Central memory CD8-positive, alpha-beta T cell (primary cell): ENCODE measurements at regions not wholly inside any gene's neighbourhood (a gene's known extent, or its start where the extent isn't known, plus 50 kb on each side); places are given as distances from the start of the nearest gene placed in this dataset.

Experiments
- ATAC-seq: fragments of 150-1000 bp; cut with Tn5 transposase; replicated peaks from 2 replicates; pipeline ENCODE4 v1.10.0; 2022; ENCODE audit warnings: mild to moderate bottlenecking, moderate FRiP score, moderate number of reproducible peaks; ENCODE audit not compliant: poor library complexity, severe bottlenecking; ENCODE audit errors: extremely low read depth
- DNase-seq, 2 donors: peaks; one replicate each; pipeline ENCODE4 v3.0.0; 2021; ENCODE audit warnings: low spot score in 2 of 2
- H3K27ac Mint-ChIP-seq: one replicate; pipeline ENCODE4 v1.8.0; 2022; ENCODE audit warnings: low read depth, mild to moderate bottlenecking, moderate library complexity, mixed read lengths
- H3K27me3 Mint-ChIP-seq: one replicate; pipeline ENCODE4 v1.8.0; 2022; ENCODE audit warnings: mixed read lengths
- H3K36me3 Mint-ChIP-seq: one replicate; pipeline ENCODE4 v1.8.0; 2022; ENCODE audit warnings: mild to moderate bottlenecking, moderate library complexity, mixed read lengths; ENCODE audit not compliant: insufficient read depth
- H3K4me1 Mint-ChIP-seq: one replicate; pipeline ENCODE4 v1.8.0; 2022; ENCODE audit warnings: mixed read lengths
- H3K4me3 Mint-ChIP-seq: one replicate; pipeline ENCODE4 v1.8.0; 2022; ENCODE audit warnings: mild to moderate bottlenecking, moderate library complexity, mixed read lengths
- H3K9me3 Mint-ChIP-seq: one replicate; pipeline ENCODE4 v1.8.0; 2022; ENCODE audit warnings: mixed read lengths

- no peak for DNase-seq
- no peak for ATAC-seq
- no peaks in the 10 kb centered on the region for H3K9me3 Mint-ChIP-seq
Measured at GRCh38 chr3:150254309-150254708, 153.8 kb upstream of the TSC22D2 start.

DNA sequence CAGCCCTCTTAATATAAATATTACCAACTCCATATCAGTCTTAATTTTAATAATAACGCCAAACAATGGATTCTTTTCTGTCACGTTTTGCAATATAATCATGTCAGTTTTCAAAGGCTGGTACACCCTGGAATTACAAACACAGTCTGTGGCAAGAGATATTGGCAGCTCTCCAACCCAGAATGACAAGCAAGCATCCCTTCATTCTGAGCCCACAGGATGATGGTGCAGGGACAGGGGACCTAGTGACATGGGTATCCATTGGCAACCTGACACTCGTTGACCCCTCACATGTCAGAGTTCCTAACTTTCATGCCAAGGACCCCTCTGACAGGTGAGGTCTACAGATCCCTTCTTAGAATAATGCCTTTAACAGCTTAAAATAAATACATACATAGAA lies 154.5 kb upstream of the TSC22D2 start:
- no peak overlapping the region for H3K4me3 Mint-ChIP-seq
- no peaks in the 10 kb centered on the region for H3K9me3 Mint-ChIP-seq

More at GRCh38 chr3:150254309-150254708, 153.8 kb upstream of the TSC22D2 start:
- Mint-ChIP-seq H3K27ac (no peak overlapping the region), H3K36me3 (no peaks in the 10 kb centered on the region), H3K27me3 (peaks cover 38% of the 10 kb centered on the region), H3K4me1 (no peaks in the 10 kb centered on the region), H3K4me3 (no peak overlapping the region)

DNA sequence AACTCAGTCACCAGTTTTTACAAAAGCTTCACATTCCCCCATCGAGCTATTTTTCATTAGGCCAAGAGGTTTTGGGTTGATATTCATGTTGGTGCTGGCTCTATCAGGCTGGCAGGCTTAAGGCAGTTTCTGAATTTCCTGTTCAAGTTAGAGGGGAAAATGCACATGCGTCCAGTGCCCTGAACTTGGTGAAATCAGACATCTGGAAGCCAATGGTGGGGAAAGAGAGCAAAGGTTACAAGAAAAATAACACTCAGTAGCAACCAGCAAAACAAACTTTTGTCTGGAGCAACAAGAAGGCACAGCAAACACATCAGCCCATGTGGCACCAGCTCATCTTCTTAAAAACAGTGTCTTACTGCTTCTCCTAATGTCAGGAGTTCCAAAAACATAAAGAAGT lies 155.6 kb upstream of the TSC22D2 start:
- H3K27me3 Mint-ChIP-seq: peaks cover 52% of the 10 kb centered on the region
- no peaks in the 10 kb centered on the region for H3K4me1 Mint-ChIP-seq
- H3K4me3 Mint-ChIP-seq: no peak overlapping the region
- ATAC-seq (no peak), DNase-seq (no peak)
- H3K36me3 Mint-ChIP-seq: no peaks in the 10 kb centered on the region
- no peaks in the 10 kb centered on the region for H3K9me3 Mint-ChIP-seq
- H3K27ac Mint-ChIP-seq: no peak overlapping the region

More for the DNA sequence above, 154.5 kb upstream of the TSC22D2 start:
- ATAC-seq (no peak), DNase-seq (no peak)
- H3K27me3 Mint-ChIP-seq: peaks cover 40% of the 10 kb centered on the region
- H3K27ac Mint-ChIP-seq: no peak overlapping the region
- no peaks in the 10 kb centered on the region for H3K36me3 Mint-ChIP-seq
- no peaks in the 10 kb centered on the region for H3K4me1 Mint-ChIP-seq

- Mint-ChIP-seq H3K36me3 (no peaks in the 10 kb centered on the region), H3K9me3 (no peaks in the 10 kb centered on the region), H3K4me1 (no peaks in the 10 kb centered on the region), H3K27me3 (peaks cover 62% of the 10 kb centered on the region), H3K4me3 (no peak overlapping the region), H3K27ac (no peak overlapping the region)
- DNase-seq (no peak), ATAC-seq (no peak)
Measured at GRCh38 chr3:150251187-150252062, 156.7 kb upstream of the TSC22D2 start.

DNA sequence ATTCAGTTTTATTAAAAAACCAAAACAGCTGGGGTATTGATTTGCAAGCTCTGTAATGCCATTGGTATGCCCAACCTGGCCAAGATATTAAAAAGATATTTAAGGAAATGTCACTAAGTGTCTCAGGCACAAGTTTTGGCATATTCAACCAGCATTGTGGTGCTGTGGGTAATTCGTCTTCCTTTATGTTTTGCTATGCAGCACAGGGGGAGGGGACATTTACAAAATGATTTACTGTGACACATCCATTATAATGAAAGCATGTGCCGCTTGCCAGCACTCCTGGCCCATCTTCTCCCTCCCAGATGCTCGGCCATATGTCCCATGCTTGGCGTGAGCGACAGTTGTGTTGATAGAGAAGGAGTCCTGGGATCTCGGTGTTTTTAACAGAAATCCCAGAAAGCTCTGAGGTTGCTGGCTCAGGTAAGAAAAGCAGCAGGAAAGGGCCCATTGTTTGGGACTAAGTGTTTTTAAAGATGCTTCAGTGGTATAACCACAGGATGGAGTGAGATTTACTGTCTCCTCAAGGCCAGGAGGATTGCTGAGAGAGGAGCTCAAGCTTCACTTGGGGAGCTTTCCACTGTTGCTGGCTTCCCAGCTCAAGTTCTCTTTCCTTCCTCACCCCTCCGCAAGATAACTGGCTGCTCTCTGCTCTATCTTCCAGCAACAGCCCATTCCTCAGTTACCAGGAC lies 158.2 kb upstream of the TSC22D2 start:
- no peaks in the 10 kb centered on the region for H3K36me3 Mint-ChIP-seq
- DNase-seq (no peak), ATAC-seq (no peak)
- no peak overlapping the region for H3K4me3 Mint-ChIP-seq
- no peaks in the 10 kb centered on the region for H3K9me3 Mint-ChIP-seq
- no peak overlapping the region for H3K27ac Mint-ChIP-seq
- no peaks in the 10 kb centered on the region for H3K4me1 Mint-ChIP-seq
- H3K27me3 Mint-ChIP-seq: peaks cover 73% of the 10 kb centered on the region

DNA sequence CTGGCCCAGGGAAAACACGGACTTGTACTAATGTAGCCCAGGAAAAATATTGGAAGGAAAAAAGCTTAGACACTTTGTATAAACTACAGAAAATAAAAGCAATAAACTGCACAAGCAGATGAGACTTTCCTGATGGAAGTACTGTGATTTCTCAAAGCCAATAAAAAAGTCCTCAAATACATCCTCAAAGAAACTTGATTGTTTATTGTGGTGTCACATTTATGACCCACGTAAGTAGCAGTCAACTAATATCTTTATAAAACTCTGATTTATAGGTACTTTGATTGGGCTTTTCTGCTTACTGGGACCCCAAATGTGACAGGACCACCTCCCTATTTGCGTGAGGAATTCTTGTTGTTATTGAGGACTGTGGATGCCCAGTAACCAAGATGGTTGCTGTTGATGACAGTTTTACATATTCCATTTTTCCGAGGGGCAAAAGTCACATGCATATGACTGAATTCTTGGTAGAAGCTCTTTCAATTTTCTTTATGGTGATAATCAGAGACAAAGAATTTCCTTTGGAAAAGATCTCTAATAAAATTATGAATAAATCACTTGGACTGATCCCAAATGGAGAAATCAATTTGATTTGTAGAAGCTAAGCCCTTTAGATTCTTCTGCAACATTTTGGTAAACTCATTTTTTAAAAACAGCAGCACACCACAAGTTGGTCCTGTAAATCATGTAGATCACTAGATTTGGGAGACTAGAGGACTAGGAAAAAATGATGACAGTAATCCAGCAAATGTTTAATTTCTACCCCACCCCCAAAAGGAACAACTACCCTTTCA lies 159.0 kb upstream of the TSC22D2 start:
- no peaks in the 10 kb centered on the region for H3K36me3 Mint-ChIP-seq
- no peak overlapping the region for H3K4me3 Mint-ChIP-seq
- no peaks in the 10 kb centered on the region for H3K9me3 Mint-ChIP-seq
- H3K4me1 Mint-ChIP-seq: no peaks in the 10 kb centered on the region
- H3K27ac Mint-ChIP-seq: no peak overlapping the region
- DNase-seq: no peak
- H3K27me3 Mint-ChIP-seq: peaks cover 75% of the 10 kb centered on the region
- no peak for ATAC-seq

- DNase-seq: no peak
- Mint-ChIP-seq H3K9me3 (no peaks in the 10 kb centered on the region), H3K27ac (no peak overlapping the region), H3K27me3 (peaks cover 82% of the 10 kb centered on the region), H3K36me3 (no peaks in the 10 kb centered on the region), H3K4me1 (no peaks in the 10 kb centered on the region), H3K4me3 (no peak overlapping the region)
- ATAC-seq: no peak
Measured at GRCh38 chr3:150248116-150248887, 159.8 kb upstream of the TSC22D2 start.

GRCh38 chr3:150247441-150247840 lies 160.7 kb upstream of the TSC22D2 start:
- no peaks in the 10 kb centered on the region for H3K4me1 Mint-ChIP-seq
- no peak overlapping the region for H3K27ac Mint-ChIP-seq
- ATAC-seq (no peak), DNase-seq (no peak)
- peaks cover 90% of the 10 kb centered on the region for H3K27me3 Mint-ChIP-seq
- no peaks in the 10 kb centered on the region for H3K36me3 Mint-ChIP-seq
- no peak overlapping the region for H3K4me3 Mint-ChIP-seq
- no peaks in the 10 kb centered on the region for H3K9me3 Mint-ChIP-seq

DNA sequence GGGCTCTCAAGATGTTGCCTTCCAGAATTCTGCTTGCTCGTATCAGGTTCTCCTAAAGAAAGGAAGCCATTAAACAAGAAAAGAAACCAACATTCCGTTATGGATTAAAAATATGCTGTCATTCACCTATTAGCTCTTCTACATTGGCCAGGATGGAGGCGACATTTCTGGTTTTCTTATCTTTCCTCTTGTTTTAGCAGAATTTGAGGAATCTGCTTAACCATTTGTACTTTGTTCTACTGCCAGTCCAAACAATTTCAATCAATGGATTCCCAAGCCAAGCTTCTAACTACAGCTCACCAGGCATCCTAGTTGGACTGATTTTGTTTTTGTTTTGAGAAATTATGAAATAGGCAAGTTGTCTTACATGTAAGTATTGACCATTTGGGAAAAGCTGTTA lies 164.6 kb upstream of the TSC22D2 start:
- Mint-ChIP-seq H3K27me3 (peaks cover 77% of the 10 kb centered on the region), H3K36me3 (no peaks in the 10 kb centered on the region), H3K27ac (no peak overlapping the region), H3K4me1 (no peaks in the 10 kb centered on the region), H3K4me3 (no peak overlapping the region), H3K9me3 (no peaks in the 10 kb centered on the region)
- ATAC-seq: no peak
- no peak for DNase-seq

DNA sequence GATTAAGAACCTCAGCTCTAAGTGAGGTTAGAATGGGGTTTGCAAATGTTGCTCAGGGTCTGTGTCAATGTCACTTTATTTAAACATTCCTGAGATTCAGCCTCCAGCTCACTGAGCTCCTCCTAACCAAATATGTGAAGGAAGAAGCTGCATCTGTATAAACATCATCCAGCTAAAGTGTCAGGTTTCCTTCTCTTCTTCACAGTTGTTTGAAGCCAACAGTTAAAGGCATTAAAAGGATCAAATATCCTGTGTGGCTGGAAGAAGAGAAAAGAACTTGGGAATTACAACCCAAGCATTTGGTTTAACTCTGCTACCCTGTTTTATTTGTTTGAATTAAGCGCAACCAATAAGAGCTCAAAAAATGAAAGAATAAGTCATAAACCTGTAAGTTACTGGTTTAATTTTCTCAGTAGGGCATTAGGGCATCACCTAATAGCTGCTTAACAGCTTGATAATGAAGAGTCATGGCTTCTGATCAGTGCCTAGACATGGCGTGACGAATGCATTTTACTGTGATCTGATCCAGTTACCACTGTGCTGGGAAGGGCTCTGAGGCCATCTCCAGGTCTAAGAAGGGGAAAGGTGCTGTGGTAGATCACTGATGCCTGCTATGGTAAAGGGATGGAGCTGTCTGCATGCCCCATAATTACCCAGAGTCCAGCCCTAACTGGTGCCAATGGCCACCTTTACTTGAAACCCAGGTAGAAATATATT lies 165.7 kb upstream of the TSC22D2 start:
- no peaks in the 10 kb centered on the region for H3K4me1 Mint-ChIP-seq
- H3K36me3 Mint-ChIP-seq: no peaks in the 10 kb centered on the region
- H3K27ac Mint-ChIP-seq: no peak overlapping the region
- DNase-seq (no peak), ATAC-seq (no peak)
- H3K9me3 Mint-ChIP-seq: no peaks in the 10 kb centered on the region
- no peak overlapping the region for H3K4me3 Mint-ChIP-seq
- H3K27me3 Mint-ChIP-seq: peaks cover 74% of the 10 kb centered on the region

DNA sequence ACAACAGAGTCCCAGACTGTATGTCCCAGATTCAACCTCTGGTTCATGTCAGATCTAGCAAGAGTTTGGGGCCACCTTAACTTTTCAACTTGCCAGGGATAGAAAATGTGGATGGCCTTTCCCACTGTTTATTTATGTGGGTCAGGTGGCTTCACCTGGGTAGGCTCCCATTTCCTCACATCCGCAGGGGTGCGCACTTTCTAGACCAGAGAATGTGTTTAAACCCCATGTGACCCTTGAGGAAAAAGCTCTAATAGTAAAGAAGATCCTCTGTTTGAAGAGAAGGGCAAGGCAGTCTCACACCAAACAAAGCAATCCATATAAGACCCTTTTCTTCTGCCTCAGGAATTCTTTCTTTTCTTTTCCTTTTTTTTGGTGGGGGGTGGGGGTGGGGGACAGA lies 167.2 kb upstream of the TSC22D2 start:
- Mint-ChIP-seq H3K36me3 (no peaks in the 10 kb centered on the region), H3K9me3 (no peaks in the 10 kb centered on the region), H3K27me3 (peaks cover 59% of the 10 kb centered on the region), H3K4me3 (no peak overlapping the region), H3K27ac (no peak overlapping the region), H3K4me1 (no peaks in the 10 kb centered on the region)
- DNase-seq: no peak
- no peak for ATAC-seq
